GM18517 (cell line): ENCODE measurements at regions not wholly inside any gene's neighbourhood (a gene's known extent, or its start where the extent isn't known, plus 50 kb on each side); places are given as distances from the start of the nearest gene placed in this dataset.

Source experiments
- ATAC-seq: cut with Tn5 transposase; IDR thresholded peaks from one replicate; pipeline ENCODE4 v1.9.1; 2021; ENCODE audit warnings: mild to moderate bottlenecking, moderate library complexity; ENCODE audit not compliant: unreplicated experiment

DNA sequence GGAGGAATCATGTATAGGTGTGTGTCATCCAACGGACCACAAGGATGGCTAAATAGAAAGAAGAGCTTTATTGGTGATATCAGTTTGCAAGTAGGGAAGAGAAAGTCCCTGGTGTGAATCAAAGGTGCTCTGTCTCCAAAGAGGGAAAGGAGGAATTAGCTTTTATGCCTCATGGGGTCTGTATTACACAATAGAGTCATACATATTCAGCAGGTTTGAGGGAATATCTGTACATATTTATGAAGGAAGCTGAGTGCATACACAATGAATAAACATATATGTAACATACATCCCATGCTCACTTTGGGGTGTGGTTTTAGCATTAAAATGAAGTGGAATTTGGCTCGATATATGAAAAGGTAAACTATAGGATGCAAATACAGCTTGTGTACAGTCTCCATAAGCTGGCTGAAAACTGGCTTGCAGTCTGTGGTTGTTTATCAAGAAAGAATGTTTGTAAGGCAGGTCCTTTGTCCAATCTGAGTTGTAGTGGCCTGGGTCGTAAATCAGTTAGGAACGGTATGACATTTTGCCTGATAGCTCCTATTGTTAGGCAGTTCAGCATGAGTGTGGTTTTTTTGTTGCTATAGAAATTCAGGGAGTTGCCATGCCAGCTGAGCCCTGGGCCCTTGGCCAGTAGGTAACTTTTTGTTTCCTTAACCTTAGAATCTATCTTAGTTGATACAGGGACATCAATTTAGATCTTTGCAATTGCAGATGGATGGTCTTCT lies 198.0 kb upstream of the ZP4 start:
- ATAC-seq = no peak

DNA sequence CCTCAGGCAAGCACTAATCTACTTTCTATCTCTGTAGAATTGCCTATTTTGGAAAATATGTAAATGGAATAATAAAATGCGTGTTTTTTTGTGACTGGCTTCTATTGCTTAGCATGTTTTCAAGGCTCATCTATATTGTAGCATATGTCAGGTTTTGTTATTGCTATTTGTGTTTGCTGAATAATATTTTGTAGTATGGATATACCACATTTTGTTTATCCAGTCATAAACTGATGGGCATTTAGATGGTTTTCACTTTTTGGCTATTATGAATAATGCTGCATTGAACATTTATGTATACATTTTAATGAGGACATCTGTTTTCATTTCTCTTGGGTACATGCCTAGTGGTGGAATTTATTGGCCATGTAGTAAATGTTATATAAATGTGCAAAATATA lies 183.3 kb upstream of the ZP4 start:
- no peak for ATAC-seq

DNA sequence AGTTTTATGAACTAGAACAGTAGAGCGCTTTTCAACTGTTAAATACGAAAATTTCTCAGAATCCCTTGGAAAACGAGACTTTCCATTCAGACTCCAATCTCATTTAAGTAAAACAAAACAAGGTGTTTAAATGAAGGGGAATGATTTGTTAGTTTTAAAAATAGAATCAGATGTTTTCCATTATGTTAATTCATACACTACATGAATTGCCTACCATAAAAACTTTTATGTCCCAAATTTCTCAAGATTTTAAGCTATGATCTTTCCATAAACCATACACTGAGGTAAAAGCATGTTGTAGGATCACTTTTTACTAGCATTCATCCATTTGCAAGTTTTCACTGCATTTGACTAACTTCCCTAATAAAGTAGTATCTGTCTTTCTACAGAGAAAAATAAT lies 180.3 kb upstream of the ZP4 start:
- ATAC-seq = no peak

DNA sequence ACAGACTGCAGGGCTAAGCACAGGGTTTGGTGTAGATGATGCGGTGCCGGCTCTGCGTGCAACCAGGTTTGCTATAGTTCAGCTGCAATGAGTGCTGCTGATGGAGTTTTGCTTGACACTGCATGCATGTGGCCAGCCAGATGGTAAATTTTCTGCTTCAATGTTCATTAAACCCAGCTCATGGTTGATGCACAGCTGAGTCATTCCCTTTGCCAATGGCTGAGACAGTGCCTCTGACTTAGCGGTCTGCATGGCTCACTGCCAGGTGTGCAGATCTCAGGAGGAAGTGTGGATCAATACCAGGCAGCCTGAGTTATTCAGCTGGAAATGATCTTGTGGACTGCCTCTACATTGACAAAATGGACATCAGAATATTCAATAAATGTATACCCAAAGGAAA lies 172.7 kb upstream of the ZP4 start:
- no peak for ATAC-seq

DNA sequence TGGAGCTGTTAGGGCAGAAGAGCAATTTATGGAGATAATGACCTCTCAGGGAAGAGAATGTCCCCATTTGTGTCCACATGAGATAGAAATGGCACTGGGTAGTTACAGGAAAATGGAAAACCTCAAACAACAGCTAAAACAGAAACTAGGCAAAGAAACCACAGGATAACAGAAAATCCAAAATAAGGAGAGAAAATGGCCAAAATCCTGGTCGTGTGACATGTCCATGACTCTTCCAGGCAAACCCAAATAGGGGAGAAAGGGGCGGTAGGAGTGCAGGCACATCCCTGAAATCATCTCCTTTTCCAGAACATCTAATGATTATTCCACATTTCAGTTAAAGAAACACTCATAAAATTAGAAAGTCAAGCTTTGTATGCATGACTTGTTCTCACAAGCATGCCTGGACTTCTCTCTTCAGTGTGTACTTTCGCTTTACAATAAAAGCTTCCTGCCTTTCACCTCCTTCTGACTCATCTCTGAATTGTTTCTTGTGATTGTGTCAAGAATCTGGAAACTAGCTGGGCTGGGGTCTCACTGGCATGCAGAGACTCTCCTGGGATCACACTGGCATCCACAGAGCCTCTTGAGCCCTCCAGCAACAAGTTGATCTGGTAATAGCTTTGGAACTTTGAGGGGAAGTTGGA lies 171.4 kb upstream of the ZP4 start:
- peak; percentile 56 for ATAC-seq

DNA sequence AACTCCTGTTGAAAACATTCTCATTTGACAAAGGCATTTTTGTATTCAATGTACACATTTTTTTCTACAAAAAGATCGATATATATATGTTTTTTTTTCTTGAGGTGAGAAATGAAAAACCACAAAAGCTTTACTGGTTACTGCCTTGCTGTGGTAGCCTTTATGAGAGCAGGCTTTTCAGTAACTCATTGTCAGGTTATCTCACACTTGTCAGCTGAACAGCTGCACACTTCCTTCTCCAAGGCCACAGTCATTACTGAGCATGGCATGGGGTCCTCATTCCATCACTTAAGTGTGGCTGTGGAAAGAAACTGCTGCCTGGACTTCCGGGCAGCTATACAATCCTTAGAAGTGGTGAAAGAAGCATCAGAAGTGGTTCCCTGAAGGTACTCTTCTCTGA lies 169.3 kb upstream of the ZP4 start:
- peak; percentile 49 for ATAC-seq

DNA sequence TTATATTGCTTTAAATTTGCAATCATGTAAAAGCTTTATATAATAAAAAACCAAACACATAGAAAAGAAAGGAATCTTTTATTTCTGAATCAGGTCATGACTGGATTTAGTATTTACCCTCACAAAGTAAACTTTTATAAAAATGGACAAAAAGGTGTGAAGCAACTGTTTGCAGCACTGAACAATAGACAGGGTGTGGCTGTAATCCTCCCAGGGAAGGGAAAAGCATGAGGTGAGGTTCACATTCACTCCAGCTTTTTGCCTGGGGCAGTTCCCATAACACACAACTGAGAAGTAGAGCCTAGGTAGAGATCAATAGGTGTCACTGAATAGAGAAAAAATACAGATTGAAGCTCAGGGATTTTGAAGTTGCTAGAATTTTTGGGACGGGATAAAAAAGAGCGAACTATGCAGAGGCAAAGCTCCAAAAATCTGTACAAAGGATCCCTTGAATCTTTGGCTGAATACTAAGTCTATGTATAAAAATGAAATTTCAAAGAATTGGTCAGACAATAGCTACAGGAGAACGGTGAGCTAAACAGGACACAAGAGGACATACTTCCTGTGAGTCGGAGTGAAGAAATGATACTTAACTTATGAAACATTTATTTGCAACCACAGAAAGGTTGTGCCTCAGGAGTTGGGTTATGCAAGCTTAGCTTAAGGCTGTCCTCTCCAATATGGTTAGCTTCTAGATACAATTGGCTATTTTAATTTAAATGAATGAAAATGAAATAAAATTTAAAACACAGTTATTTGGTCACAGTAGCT lies 162.0 kb upstream of the ZP4 start:
- no peak for ATAC-seq

DNA sequence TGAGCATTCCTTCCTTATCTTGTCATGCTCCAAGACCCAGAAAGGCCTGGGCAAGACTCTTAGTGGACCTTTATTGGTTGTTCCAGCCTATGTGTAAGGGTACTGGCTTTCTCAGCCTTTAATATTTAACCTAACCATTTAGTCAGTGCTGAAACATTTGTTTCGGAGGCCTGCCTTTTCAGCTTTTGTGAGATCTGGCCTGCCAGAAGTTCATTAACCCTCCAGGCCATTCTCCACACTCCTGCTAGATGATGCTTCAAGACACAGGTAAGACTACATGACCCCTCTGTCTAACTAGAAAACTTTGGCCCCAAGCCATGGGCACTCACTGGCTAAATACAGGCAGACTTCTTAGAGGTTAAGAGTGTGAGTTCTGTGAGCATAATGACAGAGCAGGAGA lies 138.4 kb upstream of the ZP4 start:
- ATAC-seq = no peak

DNA sequence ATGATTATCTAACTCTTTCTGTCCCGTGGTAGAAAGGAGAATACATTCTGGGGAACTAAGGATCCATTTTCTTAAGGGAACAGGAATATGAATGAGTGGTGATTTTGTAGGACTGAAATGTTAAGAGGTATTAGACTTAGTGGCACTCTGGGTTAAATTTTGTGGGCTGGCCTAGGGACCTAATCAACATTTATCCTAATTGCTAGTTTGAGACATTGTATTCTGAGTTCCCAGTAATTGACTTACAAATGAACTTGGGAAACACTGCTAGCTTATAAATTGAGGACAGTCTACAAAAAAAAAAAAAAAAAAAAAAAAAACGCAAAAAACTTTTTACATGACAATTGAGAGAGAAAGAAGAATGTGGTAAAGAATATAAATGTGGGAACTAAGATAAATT lies 136.6 kb upstream of the ZP4 start:
- ATAC-seq = no peak

DNA sequence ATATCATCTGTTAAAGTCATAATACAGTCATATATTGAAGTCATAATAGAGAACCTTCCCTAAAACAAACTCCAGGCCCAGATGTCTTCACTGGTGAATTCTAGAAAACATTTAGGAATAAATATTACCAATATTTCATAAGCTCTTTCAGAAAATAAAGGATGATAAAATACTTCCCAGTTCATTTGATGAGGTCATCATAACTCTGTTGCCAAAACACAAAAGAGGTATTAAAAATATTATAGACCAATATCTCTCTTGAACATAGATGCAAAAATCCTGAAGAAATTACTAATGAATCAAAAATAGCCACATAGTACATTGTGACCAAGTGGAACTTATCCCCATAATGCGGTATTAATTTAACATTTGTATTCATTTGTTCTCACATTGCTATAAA lies 132.4 kb upstream of the ZP4 start:
- no peak for ATAC-seq

DNA sequence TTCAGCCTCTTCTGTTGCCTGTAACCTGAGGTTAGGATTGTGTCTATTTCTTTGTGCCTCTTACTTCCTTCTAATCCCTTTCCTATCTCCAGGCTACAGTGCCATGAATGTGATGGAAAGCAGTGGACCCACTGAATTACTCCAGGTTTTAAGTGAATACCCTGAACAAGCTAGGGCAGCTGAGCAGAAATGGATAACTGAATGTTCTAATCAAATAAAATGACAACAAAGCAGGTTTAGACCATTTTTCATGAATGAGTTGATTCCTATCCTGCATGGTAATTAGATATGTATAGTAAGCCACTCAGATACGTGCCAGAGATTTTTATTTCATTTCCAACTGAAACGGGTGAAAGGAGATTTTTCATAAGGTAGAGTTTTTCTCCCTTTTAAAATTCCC lies 127.5 kb upstream of the ZP4 start:
- no peak for ATAC-seq

DNA sequence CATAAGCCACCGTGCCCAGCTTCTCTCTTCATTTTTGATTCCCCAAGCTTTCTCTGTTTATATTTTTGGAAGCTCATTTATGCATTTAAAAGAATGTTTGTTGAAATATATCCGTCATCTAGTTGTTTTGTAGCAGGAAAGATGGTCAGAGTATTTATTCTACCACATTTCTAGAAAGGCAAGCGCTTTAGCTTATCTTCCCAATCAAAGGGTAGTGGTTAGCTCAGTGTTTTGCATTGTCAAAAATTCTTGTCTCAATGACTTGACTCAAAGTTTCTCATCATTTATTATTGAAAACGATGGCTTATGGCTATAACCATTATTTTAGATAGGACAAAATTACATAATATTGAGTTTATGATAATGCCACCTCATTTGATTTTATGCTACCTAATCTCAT lies 116.1 kb upstream of the ZP4 start:
- ATAC-seq = no peak

DNA sequence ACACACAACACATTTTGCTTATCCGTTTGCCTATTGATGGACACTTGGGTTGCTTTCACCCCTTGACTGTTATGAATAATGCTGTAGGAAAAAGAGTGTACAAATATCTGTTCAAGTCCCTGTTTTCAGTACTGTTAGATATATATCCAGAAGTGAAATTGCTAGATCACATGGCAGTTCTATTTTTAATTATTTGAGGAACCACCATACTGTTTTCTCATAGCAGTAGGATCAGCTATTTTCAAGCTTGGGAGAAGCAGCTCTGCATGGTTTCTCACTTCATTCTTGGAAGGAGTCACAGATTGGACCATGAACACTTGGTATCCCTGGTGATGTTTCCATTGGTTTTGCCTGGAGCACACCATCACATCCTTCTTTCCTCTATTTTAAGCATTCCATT lies 114.4 kb upstream of the ZP4 start:
- no peak for ATAC-seq

DNA sequence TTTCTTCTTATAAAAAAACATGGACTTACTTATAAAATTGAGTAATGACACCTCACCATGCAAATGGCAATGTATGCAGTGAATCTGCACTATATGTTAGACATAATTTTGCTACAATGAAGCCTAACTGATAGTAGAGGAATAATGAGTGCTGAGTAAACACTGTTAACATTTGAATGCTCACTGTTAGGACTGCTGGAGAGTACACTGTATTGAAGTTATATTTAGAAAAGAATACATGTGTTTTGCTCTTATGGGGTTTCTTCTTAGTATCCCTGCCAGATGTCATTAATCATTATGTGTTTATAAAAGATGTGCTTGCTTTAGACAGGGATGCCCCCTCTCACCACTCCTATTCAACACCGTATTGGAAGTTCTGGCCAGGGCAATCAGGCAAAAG lies 111.1 kb upstream of the ZP4 start:
- ATAC-seq = no peak

DNA sequence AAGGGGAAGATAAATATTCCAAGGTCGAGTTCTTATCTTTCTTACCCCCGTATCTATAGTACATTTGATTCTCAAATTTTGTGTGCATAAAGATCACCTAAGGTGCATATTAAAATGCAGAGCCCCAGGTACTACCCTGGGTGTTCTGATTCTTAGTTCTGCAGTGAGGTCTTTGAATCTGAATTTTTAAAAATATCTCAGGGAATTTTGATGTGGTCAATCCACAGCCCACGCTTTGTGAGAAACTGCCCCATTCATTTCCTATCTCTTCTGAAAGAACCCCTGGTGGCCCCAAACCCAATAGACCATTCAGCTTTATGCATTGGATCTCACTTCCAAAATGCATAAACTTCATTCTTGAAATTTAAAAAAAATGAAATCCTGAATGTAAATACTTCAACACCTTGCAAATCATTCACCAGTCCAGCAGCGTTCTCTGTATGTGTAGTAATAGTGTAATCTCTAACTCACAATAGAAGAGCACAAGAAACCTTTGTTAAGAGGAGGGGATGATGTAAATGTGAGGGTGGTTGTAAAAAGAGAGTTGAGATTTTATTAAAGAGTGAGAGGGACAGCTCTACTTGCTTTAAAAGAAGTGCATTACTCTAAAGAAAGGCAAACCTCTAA lies 108.8 kb upstream of the ZP4 start:
- no peak for ATAC-seq

DNA sequence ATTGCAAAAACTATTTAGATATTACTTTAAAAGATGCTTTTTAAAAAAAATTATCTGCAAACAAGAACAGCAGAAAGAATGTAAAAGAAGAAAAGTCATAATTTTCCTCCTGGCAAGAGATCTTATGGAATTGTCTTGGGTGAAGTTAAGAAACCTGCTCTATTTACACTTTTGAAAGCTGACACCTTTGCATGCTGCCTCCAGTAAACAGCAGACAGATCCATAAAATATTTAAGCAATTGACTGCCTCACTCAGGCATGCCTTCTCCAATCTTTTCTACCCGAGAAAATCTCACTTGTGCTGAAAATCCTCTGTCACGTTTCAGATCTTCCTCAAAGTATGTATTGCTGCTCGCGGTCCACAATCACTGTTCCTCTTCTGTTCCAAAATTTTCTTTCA lies 107.9 kb upstream of the ZP4 start:
- ATAC-seq = no peak

DNA sequence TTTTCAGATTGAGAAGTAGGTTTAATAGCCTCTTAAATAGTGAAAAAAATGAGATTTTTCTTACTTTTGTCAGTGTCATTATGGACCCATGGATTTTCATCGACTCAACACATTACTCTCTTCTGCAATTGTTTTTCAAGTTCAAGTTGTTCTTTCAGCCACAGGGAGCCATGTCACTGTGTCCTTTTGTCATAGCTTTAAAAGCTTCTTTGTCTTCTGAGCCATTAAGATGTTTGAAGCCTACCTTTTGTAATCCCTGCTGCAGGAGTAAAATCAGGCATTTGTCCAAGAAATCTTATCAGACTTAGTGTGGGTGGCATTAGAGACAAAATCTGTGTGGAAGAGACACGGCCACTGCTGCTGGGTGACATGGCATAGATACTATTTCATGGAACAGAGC lies 92.8 kb upstream of the ZP4 start:
- ATAC-seq = no peak

DNA sequence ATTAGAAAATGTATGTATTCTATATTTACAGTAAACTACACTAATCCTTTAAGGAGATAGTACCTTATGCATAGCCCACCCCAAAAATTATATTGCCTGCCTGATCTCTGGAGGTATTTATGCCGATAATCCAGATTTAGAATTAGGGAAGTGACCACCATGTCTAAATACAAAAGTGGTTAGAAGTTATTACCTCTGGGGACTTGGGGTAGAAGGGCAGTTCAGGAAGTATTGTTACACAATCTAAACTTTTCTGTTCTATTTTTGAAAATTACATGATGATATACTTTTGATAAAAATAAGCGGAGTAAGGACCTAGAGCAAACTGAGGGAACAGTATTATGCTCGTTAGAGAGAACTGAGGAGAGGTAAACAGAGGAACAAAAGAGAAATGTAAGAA lies 90.5 kb upstream of the ZP4 start:
- no peak for ATAC-seq

DNA sequence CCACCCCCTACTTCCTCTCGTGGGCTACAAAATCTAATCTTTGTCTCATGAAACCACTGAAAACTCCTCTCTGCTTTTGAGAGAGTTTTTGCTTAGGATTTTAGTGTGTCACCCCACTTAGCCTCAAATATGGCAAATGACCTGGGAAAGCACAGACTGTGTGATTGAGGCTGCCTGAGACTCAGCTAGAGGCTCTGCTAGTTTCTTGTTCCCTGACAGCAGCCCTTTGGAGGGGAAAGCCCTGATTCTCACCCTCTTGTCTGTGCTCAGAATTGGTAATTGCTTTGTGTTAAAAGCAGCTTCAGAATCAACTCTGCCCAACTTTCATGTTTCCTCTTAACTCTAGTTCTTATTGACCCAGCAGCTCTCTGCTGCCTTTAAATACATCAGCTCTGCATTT lies 85.6 kb upstream of the ZP4 start:
- ATAC-seq = no peak

DNA sequence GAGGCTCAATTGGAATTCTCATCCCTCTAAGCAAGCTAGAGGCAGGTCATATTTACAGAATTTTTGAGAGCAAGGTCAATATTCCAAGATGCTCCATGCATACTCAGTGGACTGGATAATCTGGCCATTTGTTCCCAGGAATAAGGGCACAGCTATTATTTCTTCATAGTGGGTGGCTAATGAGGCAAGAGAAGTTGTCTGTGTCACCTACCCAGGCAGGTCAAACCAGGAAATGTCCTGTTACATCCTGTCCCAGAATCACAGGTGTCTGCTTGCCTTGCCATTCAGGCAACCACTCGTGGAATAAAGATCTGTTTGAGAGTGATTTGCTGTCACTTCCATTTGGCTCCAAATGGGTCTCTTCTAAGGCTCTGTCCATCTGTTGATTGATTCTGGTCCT lies 85.2 kb upstream of the ZP4 start:
- no peak for ATAC-seq

DNA sequence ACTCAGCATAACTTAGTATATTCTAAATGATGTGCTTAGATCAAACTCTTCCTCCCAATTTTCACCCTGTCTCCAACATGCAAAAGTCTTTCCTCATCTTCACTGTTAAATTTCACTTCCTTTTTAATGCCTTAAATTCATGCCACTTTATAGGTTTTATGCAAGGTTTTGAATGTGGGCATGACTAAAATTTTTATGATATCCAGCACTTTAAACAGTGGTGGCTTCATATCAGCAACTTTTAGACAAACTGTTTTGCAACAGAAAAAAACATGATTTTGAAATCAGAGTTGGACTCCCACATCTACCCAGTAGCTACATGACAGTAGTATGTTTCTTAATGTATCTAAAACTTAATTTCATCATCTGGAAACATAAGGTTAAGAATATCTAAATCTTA lies 84.7 kb upstream of the ZP4 start:
- no peak for ATAC-seq

DNA sequence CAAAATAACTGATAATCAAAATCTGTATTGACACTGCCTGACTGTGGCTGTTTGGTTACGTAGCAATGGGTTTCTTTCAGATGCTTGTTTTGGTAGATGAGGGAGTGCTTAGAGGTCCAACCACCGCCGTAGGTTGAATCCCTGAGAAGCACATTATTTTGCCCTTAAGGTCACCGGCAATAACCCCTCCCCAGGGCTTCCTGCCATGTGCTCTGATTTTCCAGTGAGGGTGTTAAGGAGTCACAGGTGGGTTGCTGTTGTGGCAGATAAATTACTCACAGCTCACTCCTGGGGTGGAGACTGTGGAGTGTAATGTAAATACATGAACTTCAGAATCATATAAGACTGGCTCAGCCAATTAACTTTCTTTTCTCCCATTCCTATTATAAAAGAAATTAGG lies 81.5 kb upstream of the ZP4 start:
- ATAC-seq = no peak
